ENCODE measurements at regions not wholly inside any gene's neighbourhood (a gene's known extent, or its start where the extent isn't known, plus 50 kb on each side); places are given as distances from the start of the nearest gene placed in this dataset.

DNA sequence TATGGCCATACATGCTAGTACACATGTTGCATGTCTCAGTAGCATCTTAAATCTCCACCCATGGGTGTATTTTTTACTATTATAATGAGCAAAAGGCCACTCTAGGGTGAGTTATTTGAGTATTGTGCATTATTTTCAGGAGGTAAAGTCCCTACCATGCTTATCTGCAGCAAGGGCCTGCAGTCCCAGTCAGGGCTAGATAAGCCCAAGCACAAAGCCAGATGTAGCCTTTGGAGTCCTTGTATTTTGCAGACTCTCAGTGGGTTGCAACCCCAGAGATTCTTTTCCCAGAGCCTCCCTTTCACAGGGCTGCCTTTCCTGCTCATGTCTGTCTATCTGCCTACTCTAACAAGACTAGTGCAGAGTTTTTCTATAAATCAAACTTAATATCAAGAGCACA is 295.3 kb downstream of the IPO8 start:
- no peak for DNase-seq (ENCODE audit: low read depth, low spot score)
- no peaks in the 10 kb centered on the region for H3K9me3 ChIP-seq (ENCODE audit: control insufficient read depth, low read depth, low read length)
- no peaks in the 10 kb centered on the region for H3K4me1 ChIP-seq (ENCODE audit: control insufficient read depth, extremely low read depth, insufficient read depth, low read length)
- H3K9ac ChIP-seq (ENCODE audit: control insufficient read depth, extremely low read depth, insufficient read depth, low read length): no peak overlapping the region
- no peak for FAIRE-seq
- no peak overlapping the region for H2AFZ ChIP-seq (ENCODE audit: control insufficient read depth, low read length)
- H3K36me3 ChIP-seq (ENCODE audit: control insufficient read depth in 2 of 2, extremely low read depth in 1 of 2, insufficient read depth in 2 of 2, low read length in 2 of 2): no peaks in the 10 kb centered on the region
- H3K4me3 ChIP-seq (ENCODE audit: control insufficient read depth in 2 of 3, extremely low read depth in 1 of 3, insufficient read depth in 2 of 3, low read depth in 1 of 3, low read length in 3 of 3): no peak overlapping the region
- no peaks in the 10 kb centered on the region for H3K79me2 ChIP-seq (ENCODE audit: control insufficient read depth, insufficient read depth, low read length)
- H3K4me2 ChIP-seq (ENCODE audit: control insufficient read depth, extremely low read depth, insufficient read depth, low read depth, low read length): no peak overlapping the region
- no peaks in the 10 kb centered on the region for H3K9me1 ChIP-seq (ENCODE audit: control insufficient read depth, extremely low read depth, insufficient read depth, low read length)
- no peaks in the 10 kb centered on the region for H3K27me3 ChIP-seq (ENCODE audit: control insufficient read depth, extremely low read depth, insufficient read depth, low read length)
- no peaks in the 10 kb centered on the region for H4K20me1 ChIP-seq (ENCODE audit: control insufficient read depth, extremely low read depth, insufficient read depth, low read length)
- no peak for TF ChIP-seq EZH2 (IDR thresholded peaks at IDR 0.05; ENCODE audit: low read length)
- TF ChIP-seq, protein P1, sequence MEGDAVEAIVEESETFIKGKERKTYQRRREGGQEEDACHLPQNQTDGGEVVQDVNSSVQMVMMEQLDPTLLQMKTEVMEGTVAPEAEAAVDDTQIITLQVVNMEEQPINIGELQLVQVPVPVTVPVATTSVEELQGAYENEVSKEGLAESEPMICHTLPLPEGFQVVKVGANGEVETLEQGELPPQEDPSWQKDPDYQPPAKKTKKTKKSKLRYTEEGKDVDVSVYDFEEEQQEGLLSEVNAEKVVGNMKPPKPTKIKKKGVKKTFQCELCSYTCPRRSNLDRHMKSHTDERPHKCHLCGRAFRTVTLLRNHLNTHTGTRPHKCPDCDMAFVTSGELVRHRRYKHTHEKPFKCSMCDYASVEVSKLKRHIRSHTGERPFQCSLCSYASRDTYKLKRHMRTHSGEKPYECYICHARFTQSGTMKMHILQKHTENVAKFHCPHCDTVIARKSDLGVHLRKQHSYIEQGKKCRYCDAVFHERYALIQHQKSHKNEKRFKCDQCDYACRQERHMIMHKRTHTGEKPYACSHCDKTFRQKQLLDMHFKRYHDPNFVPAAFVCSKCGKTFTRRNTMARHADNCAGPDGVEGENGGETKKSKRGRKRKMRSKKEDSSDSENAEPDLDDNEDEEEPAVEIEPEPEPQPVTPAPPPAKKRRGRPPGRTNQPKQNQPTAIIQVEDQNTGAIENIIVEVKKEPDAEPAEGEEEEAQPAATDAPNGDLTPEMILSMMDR (optimal IDR thresholded peaks at IDR 0.05 in 1 of 3, IDR thresholded peaks at IDR 0.05 in 1 of 3, conservative IDR thresholded peaks at IDR 0.05 in 1 of 3; ENCODE audit: extremely low read depth in 1 of 3, insufficient read depth in 2 of 3, low read length in 3 of 3): no peak
- no peak overlapping the region for H3K27ac ChIP-seq (ENCODE audit: control insufficient read depth, insufficient read depth, low read length)
- dilution Hi-C loops (cut with MboI; ENCODE audit: extremely low pct_ligation_motif_present, low sequenced_read_pairs): no loop called here

GRCh38 chr12:30399859-30400258 is 295.8 kb downstream of the IPO8 start:
- Histone ChIP-seq H3K4me3 (ENCODE audit: control insufficient read depth in 2 of 3, extremely low read depth in 1 of 3, insufficient read depth in 2 of 3, low read depth in 1 of 3, low read length in 3 of 3) (no peak overlapping the region), H3K36me3 (ENCODE audit: control insufficient read depth in 2 of 2, extremely low read depth in 1 of 2, insufficient read depth in 2 of 2, low read length in 2 of 2) (no peaks in the 10 kb centered on the region), H3K79me2 (ENCODE audit: control insufficient read depth, insufficient read depth, low read length) (no peaks in the 10 kb centered on the region), H3K4me2 (ENCODE audit: control insufficient read depth, extremely low read depth, insufficient read depth, low read depth, low read length) (no peak overlapping the region), H3K27me3 (ENCODE audit: control insufficient read depth, extremely low read depth, insufficient read depth, low read length) (no peaks in the 10 kb centered on the region), H3K27ac (ENCODE audit: control insufficient read depth, insufficient read depth, low read length) (no peak overlapping the region), H3K9ac (ENCODE audit: control insufficient read depth, extremely low read depth, insufficient read depth, low read length) (no peak overlapping the region), H3K9me1 (ENCODE audit: control insufficient read depth, extremely low read depth, insufficient read depth, low read length) (no peaks in the 10 kb centered on the region), H3K9me3 (ENCODE audit: control insufficient read depth, low read depth, low read length) (no peaks in the 10 kb centered on the region), H4K20me1 (ENCODE audit: control insufficient read depth, extremely low read depth, insufficient read depth, low read length) (no peaks in the 10 kb centered on the region), H3K4me1 (ENCODE audit: control insufficient read depth, extremely low read depth, insufficient read depth, low read length) (no peaks in the 10 kb centered on the region), H2AFZ (ENCODE audit: control insufficient read depth, low read length) (no peak overlapping the region)
- FAIRE-seq: no peak
- dilution Hi-C loops (cut with MboI; ENCODE audit: extremely low pct_ligation_motif_present, low sequenced_read_pairs): no loop called here
- DNase-seq (ENCODE audit: low read depth, low spot score): no peak
- TF ChIP-seq, protein P1 (optimal IDR thresholded peaks at IDR 0.05 in 1 of 3, IDR thresholded peaks at IDR 0.05 in 1 of 3, conservative IDR thresholded peaks at IDR 0.05 in 1 of 3; ENCODE audit: extremely low read depth in 1 of 3, insufficient read depth in 2 of 3, low read length in 3 of 3): no peak
- TF ChIP-seq EZH2 (IDR thresholded peaks at IDR 0.05; ENCODE audit: low read length): no peak

All from keratinocyte (primary cell).